ENCODE measurements at regions not wholly inside any gene's neighbourhood (a gene's known extent, or its start where the extent isn't known, plus 50 kb on each side); places are given as distances from the start of the nearest gene placed in this dataset.

GRCh38 chr3:159356606-159357005 is 554.8 kb downstream of the MFSD1 start:
- TF ChIP-seq CHD2 (IDR thresholded peaks at IDR 0.05; ENCODE audit: low read depth, low read length) (no peak), POLR2A (conservative IDR thresholded peaks at IDR 0.05) (no peak), TARDBP (IDR thresholded peaks at IDR 0.05) (no peak), RFX5 (IDR thresholded peaks at IDR 0.05; ENCODE audit: low read depth, low read length) (no peak), PATZ1 (CRISPR knock-in tag; IDR thresholded peaks at IDR 0.05; ENCODE audit: borderline replicate concordance) (no peak), ZNF121 (CRISPR knock-in tag; conservative IDR thresholded peaks at IDR 0.05) (no peak), TEAD1 (CRISPR knock-in tag; IDR thresholded peaks at IDR 0.05) (no peak)
- TF ChIP-seq, protein P1, sequence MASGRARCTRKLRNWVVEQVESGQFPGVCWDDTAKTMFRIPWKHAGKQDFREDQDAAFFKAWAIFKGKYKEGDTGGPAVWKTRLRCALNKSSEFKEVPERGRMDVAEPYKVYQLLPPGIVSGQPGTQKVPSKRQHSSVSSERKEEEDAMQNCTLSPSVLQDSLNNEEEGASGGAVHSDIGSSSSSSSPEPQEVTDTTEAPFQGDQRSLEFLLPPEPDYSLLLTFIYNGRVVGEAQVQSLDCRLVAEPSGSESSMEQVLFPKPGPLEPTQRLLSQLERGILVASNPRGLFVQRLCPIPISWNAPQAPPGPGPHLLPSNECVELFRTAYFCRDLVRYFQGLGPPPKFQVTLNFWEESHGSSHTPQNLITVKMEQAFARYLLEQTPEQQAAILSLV (tag; IDR thresholded peaks at IDR 0.05), result no peak
- TF ChIP-seq, protein P2, sequence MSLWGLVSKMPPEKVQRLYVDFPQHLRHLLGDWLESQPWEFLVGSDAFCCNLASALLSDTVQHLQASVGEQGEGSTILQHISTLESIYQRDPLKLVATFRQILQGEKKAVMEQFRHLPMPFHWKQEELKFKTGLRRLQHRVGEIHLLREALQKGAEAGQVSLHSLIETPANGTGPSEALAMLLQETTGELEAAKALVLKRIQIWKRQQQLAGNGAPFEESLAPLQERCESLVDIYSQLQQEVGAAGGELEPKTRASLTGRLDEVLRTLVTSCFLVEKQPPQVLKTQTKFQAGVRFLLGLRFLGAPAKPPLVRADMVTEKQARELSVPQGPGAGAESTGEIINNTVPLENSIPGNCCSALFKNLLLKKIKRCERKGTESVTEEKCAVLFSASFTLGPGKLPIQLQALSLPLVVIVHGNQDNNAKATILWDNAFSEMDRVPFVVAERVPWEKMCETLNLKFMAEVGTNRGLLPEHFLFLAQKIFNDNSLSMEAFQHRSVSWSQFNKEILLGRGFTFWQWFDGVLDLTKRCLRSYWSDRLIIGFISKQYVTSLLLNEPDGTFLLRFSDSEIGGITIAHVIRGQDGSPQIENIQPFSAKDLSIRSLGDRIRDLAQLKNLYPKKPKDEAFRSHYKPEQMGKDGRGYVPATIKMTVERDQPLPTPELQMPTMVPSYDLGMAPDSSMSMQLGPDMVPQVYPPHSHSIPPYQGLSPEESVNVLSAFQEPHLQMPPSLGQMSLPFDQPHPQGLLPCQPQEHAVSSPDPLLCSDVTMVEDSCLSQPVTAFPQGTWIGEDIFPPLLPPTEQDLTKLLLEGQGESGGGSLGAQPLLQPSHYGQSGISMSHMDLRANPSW (CRISPR knock-in tag; IDR thresholded peaks at IDR 0.05), result no peak
